AG04450 (cell line): ENCODE measurements at regions not wholly inside any gene's neighbourhood (a gene's known extent, or its start where the extent isn't known, plus 50 kb on each side); places are given as distances from the start of the nearest gene placed in this dataset.

Source experiments
- CTCF ChIA-PET: fragments of 300-600, 350-600 bp; formaldehyde crosslinking; extraction: SDS; loops from one replicate; lab custom pipeline; 2022; ENCODE audit warnings: antibody characterized with exemption, inconsistent platforms; lab: Charles Lee
- POLR2A ChIA-PET: fragments of 350-600 bp; formaldehyde crosslinking; extraction: SDS; loops from one replicate; lab custom pipeline; 2021; ENCODE audit warnings: antibody characterized with exemption, inconsistent platforms; lab: Yijun Ruan, JAX
- DNase-seq: peaks from one replicate; pipeline ENCODE4 v3.0.0-alpha.2; 2011; ENCODE audit warnings: low read depth, low spot score
- H3K27ac ChIP-seq: one replicate; pipeline ENCODE4 v1.5.1; 2012; ENCODE audit warnings: low read depth, low read length, control low read depth
- H3K27me3 ChIP-seq: one replicate; pipeline ENCODE4 v1.6.0; 2012; ENCODE audit warnings: low read length; ENCODE audit not compliant: control insufficient read depth, insufficient read depth
- H3K4me3 ChIP-seq: 2 replicates; pipeline ENCODE4 v1.5.1; 2011; ENCODE audit warnings: mild to moderate bottlenecking, low read depth, low read length, control low read depth
- H3K9me3 ChIP-seq: 2 replicates; pipeline ENCODE4 v1.5.1; 2012; ENCODE audit warnings: low read length; ENCODE audit not compliant: control insufficient read depth, insufficient read depth
- CTCF ChIP-seq: IDR thresholded peaks from 2 replicates; pipeline ENCODE4 v1.5.1; 2011; ENCODE audit warnings: low read depth, low read length, control low read depth, inconsistent platforms

- ChIA-PET POLR2A (no interaction called here), CTCF (no interaction called here)
- TF ChIP-seq CTCF = no peak
- H3K27ac ChIP-seq = no peak overlapping the region
- no peak for DNase-seq
- peaks cover 8% of the 10 kb centered on the region for H3K27me3 ChIP-seq
- H3K4me3 ChIP-seq = no peak overlapping the region
- no peaks in the 10 kb centered on the region for H3K9me3 ChIP-seq
These were observed 66.6 kb upstream of the GDNF start for GRCh38 chr5:37906416-37906815.

GRCh38 chr5:37905230-37905629, 65.4 kb upstream of the GDNF start:
- ChIA-PET POLR2A (no interaction called here), CTCF (interaction anchor here (1.0 kb wide), 1 partner anchor 288 kb away, joined by 4 read pairs; no protein-coding TSS in a partner anchor)
- DNase-seq = no peak
- Histone ChIP-seq H3K27ac (no peak overlapping the region), H3K27me3 (peaks cover 5% of the 10 kb centered on the region), H3K9me3 (no peaks in the 10 kb centered on the region), H3K4me3 (no peak overlapping the region)
- TF ChIP-seq CTCF = no peak

- POLR2A ChIA-PET = no interaction called here
- Histone ChIP-seq H3K9me3 (no peaks in the 10 kb centered on the region), H3K27ac (no peak overlapping the region), H3K27me3 (peaks cover 5% of the 10 kb centered on the region), H3K4me3 (no peak overlapping the region)
- no peak for TF ChIP-seq CTCF
- CTCF ChIA-PET = no interaction called here
- no peak for DNase-seq
These were observed 62.5 kb upstream of the GDNF start for GRCh38 chr5:37902323-37902722.

- H3K27ac ChIP-seq = no peak overlapping the region
- no peak for DNase-seq
- H3K4me3 ChIP-seq = no peak overlapping the region
- H3K27me3 ChIP-seq = no peaks in the 10 kb centered on the region
- ChIA-PET CTCF (interaction anchor here (1.0 to 1.1 kb wide), 2 partner anchors 64 to 293 kb away, joined by 3 read pairs; no protein-coding TSS in a partner anchor), POLR2A (no interaction called here)
- TF ChIP-seq CTCF = peak; percentile 29
- H3K9me3 ChIP-seq = no peaks in the 10 kb centered on the region
These were observed 60.9 kb upstream of the GDNF start for GRCh38 chr5:37900692-37901091.

- no peak for TF ChIP-seq CTCF
- no peaks in the 10 kb centered on the region for H3K27me3 ChIP-seq
- H3K9me3 ChIP-seq = no peaks in the 10 kb centered on the region
- ChIA-PET CTCF (no interaction called here), POLR2A (no interaction called here)
- no peak for DNase-seq
- H3K27ac ChIP-seq = no peak overlapping the region
- H3K4me3 ChIP-seq = no peak overlapping the region
These were observed 59.2 kb upstream of the GDNF start for GRCh38 chr5:37899037-37899436.
